HG03442 (cell line): ENCODE measurements at regions not wholly inside any gene's neighbourhood (a gene's known extent, or its start where the extent isn't known, plus 50 kb on each side); places are given as distances from the start of the nearest gene placed in this dataset.

ENCODE experiments used
- ATAC-seq: cut with Tn5 transposase; IDR thresholded peaks from one replicate; pipeline ENCODE4 v1.9.1; 2021; ENCODE audit warnings: mild to moderate bottlenecking, moderate library complexity; ENCODE audit not compliant: unreplicated experiment

DNA sequence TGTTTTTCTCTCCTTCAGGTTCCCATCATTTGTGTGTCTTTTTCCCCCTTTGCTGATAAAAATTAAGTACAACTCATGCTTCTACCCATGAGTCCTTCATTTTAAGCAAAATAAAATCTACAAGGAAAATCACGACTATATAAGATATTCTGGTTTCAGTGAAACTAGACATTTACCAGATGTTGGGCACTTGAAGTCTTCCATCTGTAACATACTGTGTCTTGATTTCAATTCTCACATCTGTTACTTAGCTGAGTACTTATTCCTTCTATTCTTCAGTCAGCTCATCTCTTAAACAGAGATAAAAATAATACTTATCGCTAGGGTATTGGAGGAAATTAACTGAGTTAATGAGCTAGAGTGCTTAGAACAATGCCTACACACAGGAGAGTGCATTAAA is 893.0 kb upstream of the SOX9 start:
- ATAC-seq = no peak

DNA sequence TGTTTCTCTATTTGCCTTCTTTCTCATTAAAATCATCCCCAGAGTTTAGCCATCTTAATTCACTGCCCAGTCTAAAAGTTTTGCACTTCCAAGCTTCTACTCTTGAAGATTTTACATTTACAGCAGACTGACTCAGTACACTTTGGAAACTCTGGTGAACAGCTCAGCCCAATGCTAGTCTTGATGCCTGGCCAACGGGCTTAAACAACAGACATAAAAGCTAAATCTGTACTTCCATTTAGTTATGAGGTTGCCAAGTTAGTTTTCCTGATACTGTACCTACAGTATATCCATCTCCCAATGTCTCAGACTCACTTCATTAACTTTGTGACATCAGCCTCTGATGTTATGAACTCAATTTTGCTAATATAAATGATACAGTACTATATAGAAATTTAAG is 891.8 kb upstream of the SOX9 start:
- no peak for ATAC-seq

DNA sequence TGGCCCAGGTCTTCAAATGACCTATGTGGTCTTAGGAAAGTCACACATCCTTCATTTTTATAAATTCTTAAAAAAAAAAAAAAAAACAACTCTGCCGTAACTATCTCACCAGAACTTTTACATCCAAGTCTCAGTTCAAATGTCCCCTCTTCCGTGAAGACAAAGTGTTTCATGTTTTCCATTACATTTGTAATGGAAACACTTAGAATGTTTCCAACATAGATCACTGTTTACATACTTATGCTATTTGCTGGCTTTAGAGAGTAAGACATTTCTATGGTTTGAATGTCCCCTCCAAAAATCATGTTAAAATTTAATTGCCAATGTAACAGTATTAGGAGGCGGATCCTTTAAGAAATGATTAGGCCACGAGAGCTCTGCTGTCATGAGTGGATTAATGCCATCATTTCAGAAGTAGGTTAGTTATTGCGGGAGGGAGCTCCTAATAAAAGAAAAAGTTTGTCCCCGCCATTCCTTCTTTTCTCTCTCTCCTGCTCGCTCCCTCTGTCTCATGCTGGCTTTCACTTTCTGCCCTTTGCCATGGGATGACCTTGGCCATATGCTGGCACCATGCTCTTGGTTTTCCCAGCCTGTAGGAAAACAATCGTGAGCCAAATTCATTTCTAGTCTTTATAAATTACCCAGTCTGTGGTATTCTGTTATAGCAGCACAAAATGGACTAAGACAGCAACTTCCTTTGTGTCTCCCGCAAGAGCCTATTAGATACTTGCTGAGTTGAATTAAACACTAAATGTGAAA is 887.8 kb upstream of the SOX9 start:
- no peak for ATAC-seq

DNA sequence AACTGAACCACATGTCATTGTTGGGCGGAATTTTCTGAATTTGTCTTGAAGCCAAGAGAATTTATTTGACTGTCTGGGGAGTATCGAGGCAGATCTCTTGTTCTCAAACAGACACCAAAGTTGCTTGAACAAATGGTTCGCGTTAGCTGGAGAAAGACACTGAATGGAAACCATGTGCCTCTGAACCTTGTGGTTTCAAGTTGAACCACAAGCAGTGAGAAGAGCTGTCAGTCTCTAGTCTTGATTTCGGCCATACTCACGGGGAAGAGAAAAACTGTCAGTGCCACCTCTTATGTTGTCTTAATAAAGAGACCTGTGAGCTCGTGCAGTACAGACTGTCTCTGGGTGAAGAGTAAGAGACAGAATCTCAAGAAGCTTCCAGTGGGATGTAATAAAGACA is 886.5 kb upstream of the SOX9 start:
- ATAC-seq = no peak

DNA sequence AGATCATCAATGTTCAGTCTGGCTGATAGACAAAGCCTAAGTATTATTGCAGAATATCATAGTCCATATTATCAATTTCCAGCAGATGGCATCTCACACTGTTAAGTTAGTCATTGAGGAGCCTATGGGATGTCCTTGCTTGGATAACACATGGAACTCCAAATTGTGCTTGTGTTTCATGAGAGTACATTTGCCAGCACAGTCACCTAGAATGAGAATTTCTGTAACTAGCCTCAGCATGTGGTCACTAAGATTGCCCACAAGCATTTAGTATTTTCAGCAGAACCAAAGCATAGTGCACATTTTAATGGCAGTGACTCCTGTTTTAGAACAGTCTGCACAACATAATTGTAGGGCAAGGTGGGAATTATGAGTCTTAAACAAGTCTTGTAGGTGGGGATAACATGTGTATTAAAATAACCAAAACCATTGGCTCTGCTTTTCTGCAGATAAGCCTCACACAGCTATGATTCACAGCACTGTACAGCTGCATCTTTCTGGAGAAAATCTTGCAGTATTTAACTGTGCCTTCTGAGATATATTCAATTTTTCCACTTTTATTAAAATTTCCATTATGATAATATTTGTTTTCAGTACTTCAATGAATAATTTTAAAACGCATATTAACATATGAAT is 882.8 kb upstream of the SOX9 start:
- ATAC-seq = no peak

DNA sequence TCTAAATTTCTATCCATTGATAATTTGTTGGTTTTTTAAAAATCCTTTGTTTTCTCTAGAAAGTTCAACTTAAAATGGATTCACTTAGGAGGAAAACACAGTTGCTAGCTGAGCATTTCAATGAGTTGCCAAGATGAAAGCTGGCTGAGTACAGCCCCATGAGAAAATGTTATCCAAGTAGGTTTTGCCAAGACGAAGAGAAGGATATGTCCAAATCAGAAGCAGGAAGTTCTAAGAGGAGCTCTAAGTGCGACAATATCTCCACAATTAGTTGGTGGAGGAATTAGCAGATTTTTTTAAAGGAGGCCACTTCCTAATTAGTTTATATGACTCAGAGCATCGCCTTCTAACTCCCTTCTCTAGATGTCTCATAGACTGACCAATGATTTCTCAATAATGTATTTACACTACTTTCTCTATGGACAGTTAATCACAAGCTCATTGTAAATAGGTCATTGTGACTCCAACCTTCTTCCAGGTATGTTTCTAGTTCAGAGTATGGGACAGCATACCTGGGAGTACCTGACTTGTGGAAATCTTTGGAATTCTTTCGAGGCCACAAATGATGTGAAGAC is 873.3 kb upstream of the SOX9 start:
- no peak for ATAC-seq

DNA sequence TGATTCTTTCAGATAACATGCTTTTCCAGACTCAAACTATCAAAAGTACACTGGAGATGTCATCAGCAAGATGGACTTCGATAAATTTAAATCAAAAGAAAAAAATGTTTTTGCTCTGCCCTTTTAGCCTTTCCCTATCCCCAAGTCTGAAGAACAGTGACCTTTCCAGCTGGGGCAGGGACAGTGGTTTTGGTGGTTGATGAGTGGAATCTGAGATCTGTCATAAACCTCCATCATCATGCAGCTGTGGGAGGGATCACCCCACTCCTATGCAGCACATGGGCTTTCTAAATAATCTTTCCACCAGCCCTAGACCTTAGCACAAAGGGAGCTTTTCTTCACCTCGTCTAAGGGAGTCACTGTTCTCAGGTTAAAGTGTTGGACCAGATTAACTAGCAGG is 869.5 kb upstream of the SOX9 start:
- ATAC-seq = no peak

DNA sequence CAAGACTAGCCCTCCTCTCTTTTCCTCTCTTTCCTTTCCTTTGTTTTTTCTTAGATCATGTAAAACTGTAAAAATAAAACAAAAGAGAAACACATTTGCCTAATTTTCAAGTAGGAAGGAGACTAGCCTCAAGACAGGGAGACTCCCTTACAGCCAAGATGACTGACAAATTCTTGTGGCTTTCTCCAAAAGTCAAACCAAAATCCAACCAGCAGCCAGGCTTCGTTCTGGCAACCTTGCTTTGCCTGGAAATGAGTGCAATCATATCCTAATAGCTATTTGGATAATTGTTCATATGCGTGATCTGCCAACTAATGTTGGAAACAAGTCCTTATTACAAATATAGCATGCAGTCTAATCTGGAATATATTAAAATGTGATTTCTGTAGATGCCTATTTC is 868.9 kb upstream of the SOX9 start:
- ATAC-seq = no peak

DNA sequence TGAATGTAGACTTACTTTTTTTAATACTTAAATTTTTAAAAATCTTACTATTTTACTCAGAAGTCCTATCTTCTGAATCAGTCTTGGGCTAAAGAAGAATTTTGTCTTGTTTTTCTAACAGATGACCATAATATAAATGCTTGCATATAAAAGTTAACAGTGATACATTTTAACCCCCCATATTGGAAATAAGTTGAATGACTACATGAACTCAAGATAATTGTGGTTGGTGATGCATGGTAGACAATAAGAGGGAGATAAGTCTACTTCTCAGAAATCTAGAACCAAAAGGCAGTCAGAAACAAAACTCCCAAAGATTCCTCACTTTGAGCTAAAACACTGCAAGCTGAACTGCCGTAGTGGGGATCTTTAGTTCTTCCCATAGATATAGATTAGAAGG is 868.4 kb upstream of the SOX9 start:
- ATAC-seq = no peak

DNA sequence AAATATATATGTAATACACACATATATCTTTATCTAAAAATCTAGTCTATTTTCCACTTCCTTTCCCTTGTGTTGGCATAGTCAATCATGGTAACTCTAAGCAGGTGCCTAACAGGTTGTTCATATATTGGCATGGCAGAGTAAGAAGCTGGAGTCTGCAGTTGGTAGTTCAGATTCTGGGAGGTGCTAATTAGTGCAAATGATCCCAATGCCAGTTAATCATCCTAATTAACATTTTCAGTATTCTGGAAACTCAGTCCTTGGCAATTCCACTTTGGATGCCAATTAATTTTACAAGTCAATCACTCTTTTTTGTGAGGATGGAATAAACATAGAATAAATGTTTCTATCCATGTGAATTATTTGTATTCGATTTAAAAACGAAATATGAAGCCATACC is 863.7 kb upstream of the SOX9 start:
- no peak for ATAC-seq

DNA sequence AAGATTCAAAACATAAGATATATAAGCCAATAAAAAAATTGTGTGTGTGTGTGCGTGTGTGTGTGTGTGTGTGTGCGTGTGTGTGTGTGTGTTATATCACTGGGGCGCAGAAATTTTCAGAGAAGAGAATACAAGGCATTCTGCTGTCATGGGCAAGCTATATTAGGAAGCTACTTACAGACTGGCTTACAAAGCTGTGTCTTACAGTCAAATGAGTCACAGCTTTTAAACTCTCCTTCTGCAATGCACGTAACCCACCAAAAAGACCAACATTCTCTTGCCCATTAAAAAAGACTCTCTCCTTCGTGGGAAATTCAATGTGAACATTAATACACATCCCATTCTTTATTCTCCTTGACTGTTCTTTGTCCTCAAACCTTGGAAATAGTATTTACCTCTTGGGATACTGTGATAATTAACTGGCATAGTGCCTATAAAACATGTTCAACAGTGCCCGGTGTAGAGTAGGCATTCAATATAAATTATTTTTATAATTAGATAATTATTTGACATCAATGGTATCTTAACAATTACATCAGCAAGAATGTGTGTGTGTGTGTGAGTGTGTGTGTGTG is 860.4 kb upstream of the SOX9 start:
- ATAC-seq = no peak

DNA sequence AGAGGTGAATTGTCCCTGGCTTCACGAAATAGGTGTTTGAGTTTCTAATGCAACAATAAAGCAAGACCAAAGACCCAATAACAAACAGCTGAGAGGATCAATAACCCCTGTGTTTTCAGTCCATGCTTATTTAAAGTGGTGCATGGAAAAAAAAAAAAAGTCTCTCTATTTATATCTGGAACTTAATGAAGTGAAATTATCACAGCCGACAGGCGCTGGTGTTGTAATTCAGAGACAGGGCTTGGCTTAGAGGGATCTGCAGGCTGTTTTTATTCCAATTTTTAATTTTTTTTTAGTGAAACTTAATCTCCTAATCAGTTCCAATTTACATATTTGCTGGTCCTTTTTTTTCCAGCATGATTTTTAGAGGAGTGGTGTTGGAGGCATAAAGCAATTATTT is 858.2 kb upstream of the SOX9 start:
- no peak for ATAC-seq

DNA sequence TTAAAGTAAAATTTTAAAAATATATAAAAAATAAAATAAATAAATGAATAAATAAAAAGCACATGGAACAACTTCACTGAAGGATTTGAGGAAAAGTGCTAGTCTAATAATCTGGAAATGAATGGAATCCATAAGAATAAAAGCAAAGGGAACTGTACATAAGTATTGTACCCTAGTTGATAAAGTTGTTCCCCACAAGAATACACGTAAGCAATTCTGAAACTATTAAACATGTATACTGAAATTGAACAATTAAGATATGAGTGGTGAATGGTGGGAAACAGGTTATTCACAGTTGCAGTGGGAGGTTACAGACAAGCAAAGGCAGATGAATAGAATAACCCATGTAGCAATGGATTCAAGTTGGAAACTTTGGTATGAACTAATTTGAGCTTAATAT is 853.2 kb upstream of the SOX9 start:
- ATAC-seq = no peak

DNA sequence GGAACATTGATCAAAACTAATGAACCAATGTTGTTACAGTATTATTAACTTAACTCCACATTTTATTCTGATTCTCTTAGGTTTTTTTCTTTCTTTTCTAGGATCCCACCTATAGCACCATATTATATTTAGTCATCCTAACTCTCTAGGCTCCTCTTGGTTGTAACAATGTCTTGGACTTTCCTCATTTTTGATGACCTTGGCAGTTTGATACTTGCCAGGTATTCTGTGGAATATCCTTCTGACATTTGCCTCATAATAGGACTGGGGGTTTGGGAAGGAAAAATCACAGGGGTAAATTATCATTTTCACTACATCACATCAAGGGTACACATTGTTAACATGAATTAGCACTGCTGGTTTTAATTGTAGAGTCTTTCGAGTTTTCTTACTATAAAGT is 851.6 kb upstream of the SOX9 start:
- ATAC-seq = no peak

DNA sequence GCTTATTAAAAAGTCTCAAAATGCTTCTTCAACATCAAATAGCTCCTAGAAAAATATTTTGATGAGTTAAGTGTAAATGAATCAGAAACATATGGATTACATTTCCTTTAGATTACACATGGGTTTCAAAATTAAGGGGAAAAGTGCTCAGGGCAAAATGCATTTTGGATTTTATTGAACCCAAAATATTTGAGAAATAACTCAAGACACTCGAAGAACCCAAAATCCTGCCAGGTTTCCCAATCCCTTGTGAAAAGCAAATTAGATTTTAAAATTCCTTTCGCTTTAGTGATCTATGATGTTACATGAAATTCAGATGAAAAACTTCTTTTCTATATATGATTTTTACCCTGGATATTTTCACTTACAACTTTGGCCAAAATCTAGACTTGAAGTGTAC is 847.4 kb upstream of the SOX9 start:
- no peak for ATAC-seq

DNA sequence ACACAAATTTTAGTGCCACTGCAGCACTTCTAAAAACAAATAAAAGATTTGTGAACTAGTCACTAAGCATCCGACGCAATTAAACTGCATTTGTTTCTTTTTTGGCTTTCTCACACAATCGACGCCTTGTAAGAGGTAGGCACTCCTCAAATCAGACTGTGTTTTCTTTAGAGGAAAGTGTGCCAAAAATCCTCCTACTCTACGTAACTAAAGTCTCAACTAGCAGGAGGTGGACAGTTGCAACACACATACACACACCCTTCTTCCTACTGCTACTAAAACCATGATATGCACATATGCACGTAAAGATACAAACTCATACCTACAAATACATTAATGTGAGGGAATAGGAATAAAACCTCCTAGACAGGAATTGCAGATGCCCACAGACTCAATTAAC is 844.7 kb upstream of the SOX9 start:
- ATAC-seq = no peak

DNA sequence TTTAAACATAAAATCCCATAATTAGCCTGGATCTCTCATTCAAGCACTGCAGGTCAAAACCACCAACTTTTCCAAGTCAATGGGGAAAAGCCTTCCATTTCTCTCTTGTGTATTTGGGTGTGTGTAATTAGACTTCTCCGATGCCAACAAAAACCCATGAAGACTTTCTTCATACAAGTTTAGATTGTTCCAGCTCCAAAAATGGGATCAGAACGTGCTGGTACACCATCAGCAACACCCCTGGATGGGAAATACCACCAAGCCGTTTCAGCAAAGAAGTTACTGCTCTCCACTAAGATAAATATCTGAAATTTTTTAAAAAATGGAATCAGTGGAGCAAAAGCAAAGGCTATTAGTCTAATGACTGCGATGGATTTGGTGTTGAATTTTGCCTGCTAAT is 837.3 kb upstream of the SOX9 start:
- ATAC-seq = no peak

DNA sequence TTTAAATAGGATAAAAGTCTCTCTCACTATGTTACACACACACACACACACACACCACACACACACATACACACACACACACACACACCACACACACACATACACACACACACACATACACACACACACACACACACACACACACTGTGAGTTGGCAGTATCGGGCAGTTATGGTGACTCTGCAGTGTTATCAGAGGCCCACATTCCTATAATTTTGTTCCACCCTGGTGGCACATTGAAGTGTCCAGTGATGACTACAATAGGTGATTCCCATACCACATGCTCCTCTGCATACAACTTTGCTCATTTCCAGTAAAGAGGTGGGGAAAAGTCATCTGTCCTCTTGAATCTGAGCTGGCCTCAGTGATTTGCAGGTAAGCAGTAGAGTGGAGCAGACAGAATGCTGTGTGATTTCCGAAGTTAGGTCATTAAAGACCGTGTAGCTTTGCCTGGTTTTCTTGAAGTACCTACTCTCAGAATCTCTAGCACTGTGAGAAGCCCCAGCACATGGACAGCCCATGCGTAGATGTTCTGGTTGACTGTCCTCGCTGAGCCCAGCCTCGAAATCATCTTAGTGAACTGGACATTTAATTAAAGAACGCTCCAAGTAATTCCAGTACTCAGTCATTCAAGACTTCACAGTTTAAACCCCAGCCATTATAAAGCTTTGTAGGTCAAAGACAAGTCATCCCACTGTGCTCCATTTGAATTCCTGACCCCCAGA is 836.6 kb upstream of the SOX9 start:
- ATAC-seq = no peak

DNA sequence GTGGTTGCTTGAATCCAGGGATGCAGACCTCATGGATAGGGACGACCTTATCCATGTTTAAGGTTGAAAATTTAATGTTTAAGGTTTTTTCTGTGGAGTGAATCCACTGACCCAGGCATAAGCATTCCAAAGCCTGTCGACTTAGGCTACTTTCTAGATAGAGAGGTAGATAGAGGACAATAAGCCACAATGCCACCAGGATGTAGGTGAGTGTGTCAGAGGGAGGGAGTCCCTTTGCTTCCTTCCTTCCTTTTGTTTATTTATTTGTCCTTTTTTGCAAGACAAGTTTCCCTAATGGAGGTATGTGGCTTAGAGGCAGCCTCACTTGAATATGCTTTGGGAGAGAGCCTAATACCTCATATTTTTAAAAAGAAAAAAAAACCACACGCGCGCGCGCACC is 834.2 kb upstream of the SOX9 start:
- ATAC-seq = no peak

DNA sequence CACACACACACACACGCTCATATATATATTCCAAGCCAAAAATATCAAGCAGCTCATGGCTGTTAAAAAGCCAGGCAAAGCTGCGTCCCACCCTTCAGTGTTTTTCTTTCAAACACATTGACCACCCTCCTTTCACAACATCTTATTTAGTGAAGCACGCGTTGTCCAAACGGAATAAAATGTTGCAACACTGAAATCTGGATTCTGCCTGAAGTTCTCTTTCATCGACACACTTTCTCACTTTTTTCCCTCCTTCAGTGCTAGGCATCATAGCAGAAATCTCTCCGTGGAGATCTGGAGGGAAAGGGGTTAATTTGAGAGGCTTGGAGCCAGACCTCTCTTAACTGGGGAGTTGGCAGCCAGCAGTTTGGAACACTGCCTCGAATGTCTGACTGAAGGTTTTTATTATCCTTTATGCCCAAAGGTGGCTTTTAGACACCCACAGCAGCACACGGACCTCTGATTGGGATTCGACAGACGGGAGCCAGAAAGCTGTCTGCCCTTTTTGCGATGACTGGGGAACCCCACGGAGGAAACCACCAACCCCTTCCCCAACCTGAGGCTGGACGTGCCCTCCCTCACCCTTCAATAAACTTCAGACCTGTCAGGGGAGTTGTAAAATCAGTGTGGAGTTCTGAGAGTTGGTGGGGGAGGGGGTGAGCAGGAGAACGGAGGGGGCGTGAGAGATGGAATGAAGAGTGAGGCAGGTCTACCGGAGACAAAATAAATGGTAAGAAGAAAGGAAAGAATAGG is 833.6 kb upstream of the SOX9 start:
- ATAC-seq = no peak

DNA sequence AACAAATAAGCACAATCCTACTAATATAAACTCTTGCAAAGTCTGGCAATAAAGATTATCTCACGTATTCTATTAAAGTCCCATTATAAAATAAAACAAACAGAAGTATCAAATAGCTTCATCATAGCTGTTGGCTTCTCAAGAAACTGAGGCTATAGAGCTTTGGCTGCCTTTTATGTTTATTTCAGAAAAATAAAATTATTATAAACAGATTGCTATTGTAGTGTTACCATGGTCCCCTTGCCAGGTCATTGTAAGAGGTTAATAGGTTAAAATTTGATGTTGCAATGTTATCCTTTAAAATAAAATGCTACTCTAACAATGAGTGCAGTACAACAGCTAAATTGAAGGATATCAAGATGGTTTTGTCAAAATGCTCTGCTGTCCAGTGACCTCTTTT is 828.8 kb upstream of the SOX9 start:
- no peak for ATAC-seq
